NOMO-1 (cell line): ENCODE measurements at regions not wholly inside any gene's neighbourhood (a gene's known extent, or its start where the extent isn't known, plus 50 kb on each side); places are given as distances from the start of the nearest gene placed in this dataset.

Experiments
- DNase-seq, 2 experiments: peaks; one replicate each; lab custom pipeline; 2025; ENCODE audit not compliant: unreplicated experiment in 2 of 2; lab: John Stamatoyannopoulos, UW

DNA sequence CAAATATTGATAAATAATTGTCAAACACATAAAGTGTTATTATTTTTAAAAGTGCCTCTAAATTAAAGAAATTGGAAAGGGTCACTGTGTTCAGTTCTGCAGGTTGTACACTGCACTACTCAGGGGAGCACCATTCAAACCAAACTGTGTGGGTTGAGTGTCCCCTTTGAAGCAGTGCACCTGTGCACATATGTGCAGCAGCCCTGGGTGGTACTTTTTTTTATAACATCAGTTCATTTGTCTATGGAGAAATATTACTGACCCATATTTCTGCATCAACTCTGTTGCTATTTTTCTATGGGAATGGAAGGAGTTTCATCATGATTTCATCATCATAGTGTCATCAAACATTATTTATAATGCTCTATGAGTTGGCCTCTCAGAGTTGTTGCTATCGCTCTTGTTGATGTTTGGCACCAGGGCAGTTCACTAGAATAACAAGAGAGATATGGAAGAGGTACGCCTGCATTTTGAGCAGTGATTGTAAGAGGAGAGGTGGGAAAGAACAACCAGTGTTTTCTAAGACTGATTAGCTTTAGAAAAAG lies 457.6 kb downstream of the TFAP2A start:
- DNase-seq = no peak

DNA sequence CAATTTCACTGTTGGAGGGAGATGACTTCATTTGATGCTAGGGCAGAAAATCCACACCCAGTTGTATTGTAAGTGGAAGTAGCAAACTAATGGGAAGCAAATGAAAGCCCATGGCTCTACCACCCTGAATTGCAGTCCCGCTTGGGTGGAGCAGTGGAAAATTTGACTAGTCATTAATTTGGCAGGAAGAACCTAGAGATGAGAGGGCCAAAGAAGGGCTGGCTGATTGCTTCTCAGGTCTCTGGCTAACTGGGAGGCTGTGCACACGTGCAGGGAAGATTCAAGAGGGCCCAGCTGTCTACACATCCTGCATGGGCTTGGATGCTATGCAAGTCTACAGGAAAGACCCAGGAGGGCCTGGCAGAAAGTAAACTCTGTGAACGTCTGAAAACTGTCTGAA lies 466.2 kb downstream of the TFAP2A start:
- DNase-seq = no peak

DNA sequence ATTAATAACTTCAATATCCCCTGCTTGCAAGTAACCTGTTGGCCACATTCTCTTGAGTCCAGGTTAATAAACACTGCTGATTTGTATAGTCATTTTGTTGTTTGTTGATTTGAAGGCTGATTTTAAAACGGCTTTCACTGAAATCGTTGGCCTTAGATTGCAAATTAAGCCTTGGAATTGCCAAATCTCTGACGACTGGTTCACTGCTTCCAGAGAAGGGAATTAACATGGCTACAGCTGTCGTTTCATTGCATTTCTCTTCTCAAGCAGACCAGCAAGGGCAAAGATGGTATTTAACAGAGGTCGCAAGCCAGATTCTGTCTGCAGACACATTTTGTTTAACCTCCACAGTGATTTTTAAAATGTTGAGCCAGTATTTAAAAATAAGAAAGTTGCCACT lies 470.9 kb downstream of the TFAP2A start:
- DNase-seq = no peak

DNA sequence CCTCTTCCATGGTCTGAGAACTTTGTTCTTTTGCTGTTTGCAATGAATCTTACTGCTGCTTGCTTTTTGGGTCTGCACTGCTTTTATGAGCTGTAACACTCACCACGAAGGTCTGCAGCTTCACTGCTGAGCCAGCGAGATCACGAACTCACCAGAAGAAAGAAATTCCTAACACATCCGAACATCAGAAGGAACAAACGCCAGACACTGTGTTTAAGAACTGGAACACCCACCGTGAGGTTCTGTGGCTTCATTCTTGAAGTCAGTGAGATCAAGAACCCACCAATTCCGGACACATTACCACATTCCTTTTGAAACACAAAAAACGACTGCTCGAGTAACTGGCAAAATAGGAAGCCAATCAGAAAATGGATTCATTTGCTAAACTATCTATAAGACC lies 471.8 kb downstream of the TFAP2A start:
- DNase-seq = no peak

DNA sequence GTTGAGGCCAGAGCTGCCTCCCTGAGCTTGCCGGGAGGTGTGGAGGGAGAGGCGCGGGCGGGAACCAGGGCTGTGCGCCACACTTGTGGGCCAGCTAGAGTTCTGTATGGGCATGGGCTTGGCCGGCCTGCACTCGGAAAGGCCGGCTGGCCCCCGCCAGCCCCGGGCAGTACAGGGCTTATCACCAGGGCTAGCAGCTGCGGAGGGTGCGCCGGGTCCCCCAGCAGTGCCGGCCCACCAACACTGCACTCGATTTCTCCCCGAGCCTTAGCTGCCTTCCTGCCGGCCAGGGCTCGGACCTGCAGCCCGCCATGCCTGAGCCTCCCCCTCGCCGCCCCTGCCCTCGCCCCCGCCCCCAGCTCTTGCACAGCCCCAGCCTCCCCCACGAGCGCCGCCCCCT lies 472.7 kb downstream of the TFAP2A start:
- no peak for DNase-seq

DNA sequence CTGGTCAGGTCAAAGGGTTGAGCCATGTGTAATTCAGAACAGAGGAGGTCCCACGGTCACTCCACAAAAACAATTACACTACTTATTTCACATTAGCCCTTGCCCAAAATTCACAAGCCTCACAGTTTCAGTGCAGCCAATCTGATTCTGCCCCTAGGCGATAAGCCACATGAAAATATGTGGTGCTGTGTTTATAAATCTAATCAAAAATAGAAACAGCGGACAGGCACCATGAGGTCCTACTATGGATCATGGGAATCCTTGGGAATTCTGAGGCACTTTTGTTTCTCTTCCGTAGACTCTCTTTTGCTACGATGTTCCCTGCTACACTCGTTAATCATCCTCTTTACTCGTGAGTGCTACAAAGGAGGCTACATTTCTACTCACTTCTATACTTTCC lies 476.1 kb downstream of the TFAP2A start:
- DNase-seq = no peak

DNA sequence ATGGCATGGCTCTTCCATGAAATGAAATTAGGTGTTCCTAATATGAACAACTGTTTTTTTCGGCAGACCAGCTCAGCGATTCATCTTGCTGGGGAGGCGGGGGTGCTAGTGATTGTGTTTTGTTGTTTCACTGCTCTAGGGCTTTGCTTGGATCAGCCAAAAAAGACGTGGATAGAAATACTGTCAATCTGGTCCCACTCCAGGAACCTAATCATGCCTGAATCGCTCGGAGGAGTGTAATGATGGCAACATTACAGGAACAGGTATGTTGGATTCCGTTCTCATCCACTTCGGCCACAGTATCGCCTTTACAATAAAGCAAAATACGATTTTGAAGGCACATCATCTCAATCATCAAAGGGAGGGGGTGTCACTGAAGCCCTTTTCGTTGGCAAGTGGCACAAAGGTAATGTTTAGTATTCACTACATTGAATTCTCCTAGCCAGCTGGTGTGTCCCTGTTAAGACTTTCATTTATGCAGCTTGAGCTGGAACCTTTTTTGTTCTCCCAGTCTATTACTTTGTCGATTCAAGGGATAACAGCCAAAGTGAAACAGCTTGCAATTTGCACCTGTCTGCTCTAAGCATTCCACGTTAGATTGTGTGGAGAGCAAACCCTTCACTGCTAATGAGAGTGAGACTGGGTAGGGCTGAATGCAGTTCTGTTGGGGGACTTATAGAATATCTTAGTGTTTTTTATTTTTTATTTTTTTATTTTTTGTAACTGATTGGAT lies 477.7 kb downstream of the TFAP2A start:
- DNase-seq = no peak

DNA sequence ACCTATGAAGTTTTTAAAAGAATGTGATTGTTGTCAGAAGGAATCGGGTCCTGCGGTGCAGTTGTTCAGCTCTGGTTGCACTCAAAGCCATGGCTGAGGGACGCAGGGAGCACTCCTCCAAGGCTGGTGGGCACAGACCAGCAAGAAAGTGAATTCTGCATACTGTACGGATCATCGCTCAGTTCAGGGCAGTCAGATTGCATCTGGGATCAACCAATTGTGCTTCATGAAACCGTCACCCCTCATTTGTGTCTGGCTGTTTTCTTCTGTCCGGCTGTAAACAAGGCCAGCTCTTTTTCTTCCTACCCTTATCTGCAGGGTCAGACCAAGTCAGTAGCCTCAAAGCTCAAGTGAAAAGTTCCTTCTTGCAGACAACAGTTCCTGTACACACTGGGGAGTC lies 478.3 kb downstream of the TFAP2A start:
- DNase-seq = no peak

DNA sequence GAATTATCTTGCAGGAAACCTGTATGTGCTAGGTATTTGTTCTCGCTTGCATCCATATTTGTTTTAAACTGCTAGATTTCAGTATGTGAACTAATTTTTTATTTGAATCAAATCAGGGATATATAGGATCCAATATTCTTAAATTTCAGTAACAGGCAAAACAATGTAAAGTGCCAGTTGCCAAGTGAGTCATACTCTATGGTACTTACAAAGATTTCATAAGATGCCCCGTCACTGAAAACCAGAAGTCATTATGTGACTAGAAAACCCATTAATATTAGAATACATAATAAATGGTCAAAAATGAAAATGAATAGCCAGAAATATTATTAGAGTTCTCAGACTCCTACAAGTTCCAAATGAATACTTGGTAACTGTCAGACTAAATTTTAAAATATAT lies 481.2 kb downstream of the TFAP2A start:
- DNase-seq = no peak

DNA sequence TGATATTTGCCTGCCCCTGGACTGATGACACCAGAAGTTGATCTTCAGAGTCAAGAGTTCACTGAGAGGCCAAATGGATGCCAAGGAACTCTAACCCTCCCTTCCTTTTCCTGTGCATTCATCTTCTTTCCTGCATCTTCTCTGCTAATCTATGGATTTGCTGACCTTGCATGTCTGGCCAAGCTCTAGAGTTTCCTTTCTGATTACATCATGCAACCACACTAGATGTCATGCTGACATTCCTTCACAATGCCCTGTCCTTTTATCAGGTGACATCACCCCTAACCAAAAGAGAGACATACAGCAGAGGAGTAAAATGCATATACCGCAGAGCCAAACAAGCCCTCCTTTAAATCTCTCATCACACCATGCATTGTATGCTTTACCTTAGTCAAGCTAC lies 487.6 kb downstream of the TFAP2A start:
- DNase-seq = no peak

DNA sequence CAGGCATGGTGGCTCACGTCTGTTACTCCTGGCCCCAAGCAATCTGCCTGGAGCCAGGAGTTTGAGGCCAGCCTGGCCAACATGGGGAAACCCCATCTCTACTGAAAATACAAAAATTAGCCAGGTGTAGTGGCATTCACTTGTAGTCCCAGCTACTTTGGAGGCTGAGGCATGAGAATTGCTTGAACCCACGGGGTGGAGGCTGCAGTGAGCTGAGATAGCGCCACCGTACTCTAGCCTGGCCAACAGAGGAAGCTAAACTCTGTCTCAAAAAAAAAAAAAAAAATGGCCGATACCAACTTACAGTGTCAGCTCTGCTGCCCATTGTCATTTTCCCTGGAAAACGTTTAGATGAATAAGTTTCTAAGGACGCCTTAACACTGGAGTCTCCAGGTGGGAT lies 489.9 kb downstream of the TFAP2A start:
- DNase-seq = no peak

DNA sequence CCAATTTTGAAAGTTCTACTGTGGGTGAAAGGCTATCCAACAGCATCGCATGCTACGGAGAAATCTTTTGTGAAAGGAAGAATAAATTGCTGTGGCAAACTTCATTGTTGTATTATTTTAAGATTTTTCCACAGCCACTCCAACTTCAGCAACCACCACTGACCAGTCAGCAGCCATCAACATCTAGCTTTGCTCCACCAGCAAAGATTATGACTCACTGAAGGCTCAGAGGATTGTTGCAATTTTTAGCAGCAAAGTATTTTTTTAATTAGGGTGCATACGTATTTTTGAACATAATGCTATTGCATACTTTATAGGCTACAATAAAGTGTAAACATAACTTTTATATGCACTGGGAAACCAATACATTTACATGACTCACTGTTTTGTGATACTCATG lies 493.5 kb downstream of the TFAP2A start:
- no peak for DNase-seq

DNA sequence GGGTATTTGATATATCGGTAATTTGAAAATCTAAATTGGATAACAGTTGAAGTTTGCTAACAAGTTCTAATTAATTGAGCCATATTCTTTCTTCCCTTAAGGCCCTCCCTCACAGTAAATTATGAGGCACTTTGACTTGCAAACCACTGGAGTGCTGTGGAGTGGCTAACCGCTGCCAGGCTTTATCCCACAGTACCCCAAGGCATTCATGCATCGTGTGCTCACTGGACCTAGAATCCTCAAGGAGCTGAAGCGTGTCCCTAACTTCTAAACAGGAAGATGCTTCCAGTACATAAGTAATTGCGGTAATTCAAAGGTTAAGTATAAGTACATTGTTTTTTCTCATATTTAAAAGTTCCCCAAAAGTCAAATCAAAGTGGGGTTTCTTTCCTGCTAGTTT lies 499.9 kb downstream of the TFAP2A start:
- DNase-seq = no peak

DNA sequence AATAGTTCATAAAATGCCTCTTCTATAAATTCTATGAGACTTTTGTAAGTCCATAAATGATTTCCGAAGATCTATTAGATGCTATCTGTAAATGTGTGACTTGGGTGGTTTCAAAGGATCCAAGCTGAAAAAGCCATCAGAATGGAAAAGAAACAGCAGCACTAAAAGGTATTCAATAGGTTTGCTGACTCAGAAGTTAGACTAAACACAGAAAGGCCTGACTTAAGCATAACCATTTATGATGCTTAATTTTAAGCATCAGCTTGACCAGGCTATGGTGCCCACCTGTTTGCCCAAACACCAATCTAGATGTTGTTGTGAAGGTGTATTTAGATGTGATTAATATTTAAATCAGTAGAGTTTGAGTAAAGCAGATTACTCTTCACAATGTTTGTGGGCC lies 513.5 kb downstream of the TFAP2A start:
- DNase-seq = no peak

DNA sequence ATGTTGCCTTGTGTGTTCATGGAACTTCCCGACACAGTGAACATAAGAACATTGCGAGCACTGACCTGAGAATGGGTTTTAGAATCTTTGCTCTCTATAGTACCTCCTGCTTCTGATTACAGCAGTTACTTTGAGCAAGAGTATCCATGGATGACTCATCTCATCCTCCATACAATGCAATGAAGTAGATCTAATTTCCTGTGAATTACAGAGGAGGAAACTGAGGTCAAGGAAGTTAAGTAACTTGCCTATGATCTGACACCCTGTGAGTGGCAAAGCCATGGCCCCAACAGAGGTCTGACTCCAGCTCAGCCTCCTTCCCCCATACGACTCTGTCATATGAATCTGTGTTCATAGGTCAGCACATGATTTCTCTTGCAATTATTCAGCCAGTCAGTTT lies 518.1 kb downstream of the TFAP2A start:
- DNase-seq = no peak

DNA sequence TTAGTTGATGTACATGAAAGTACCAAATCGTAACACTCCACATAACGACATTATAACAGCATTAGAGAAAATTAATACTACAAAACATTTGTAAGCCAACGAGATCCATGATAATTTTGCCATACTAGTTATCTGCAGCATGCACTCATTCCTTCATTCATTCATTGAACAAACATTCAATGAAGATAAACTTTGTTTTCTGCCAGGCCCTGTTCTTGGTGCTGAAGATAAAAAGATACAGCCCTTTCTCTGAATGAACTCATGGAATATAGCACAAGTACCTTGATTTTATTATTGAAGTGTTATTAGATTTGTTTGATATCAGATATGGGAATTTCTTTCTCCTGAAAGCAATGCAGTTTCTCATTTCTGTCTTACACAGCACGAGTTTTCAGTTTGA lies 524.0 kb downstream of the TFAP2A start:
- DNase-seq = no peak

DNA sequence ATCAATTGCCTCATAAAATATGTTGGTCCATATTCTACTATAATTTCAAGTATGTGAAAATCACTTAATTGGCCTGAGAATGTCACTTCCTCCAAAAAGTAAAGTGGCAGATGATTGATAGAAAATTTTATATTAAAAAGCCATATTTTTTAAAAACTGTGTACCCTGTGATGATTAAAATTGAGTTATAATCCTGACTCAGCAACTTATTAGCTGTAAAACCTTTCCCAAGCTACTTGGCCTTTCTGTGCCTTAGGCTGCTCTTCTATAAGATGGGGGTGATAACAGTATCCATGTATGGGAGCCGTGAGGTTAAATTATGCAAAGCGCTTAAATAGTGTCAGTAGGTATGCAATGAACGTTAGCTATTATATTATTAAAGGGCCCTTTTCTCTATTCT lies 524.4 kb downstream of the TFAP2A start:
- DNase-seq = no peak

DNA sequence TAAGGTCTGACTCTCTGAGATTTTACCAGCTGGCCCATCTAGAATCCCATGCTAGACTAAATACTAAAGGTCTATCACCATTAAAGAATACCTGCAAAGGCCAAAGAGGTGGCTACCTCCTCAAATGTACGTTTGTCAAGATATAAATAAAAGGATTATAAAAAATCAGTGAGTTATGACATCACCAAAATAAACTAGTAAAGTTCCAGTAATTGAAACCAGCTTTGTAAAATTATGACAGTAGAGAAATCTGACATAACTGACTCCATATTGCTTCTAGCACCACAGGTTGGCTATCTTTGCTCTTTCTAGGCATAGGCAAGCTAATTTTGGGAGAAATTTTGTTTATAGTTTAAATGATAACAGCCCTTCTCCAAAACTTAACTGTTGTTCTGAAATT lies 536.3 kb downstream of the TFAP2A start:
- DNase-seq = no peak

DNA sequence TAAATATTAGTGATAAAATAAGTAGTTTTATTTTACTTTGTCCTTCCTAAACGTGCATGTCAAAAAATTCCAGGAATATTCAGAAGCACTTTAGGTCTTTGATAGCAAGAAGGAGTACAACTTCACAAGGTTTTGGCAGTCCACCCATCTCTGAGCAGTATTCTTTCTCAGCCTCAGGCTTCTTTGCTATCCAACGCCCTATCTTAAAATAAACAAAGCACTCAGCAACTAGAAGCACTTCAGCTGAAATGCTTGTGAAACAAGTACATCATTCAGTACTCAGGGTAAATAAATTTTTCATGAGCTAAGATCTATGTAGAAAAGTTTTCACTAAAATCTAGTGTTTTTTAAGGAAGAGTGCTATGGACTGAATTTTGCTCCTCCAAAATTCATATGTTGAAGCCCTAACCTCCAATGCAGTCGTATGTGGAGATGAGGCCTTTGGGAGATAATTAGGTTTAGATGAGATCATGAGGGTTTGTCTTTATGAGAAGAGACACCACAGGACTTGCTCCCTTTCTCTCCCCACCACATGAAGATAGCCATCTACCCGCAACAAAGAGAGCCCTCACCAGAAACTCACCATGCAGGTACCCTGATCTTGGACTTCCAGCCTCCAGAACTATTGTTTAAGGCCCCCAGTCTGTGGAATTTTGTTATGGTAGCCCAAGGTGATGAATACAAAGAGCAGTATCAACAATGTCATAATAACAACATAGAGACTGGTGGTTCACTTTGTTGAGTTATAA lies 539.1 kb downstream of the TFAP2A start:
- no peak for DNase-seq

DNA sequence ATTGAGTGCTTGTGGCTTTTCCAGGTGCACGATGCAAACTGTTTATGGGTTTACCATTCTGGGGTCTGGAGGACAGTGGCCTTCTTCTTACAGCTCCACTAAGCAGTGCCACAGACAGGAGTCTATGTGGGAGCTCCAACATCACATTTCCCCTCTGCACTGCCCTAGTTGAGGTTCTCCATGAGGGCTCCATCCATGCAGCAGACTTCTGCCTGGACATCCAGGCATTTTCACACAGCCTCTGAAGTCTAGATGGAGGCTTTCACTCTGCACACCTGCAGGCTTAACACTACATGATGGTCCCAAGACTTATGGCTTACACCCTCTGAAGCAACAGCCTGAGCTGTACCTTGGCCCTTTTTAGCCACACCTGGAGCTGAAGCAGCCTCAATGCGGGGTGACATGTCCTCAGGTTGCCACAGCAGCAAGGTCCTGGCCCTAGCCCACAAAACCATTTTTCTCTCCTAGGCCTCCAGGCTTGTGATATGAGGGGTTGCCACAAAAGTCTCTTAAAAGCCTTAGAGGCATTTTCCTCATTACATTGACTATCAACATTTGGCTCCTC lies 552.2 kb downstream of the TFAP2A start:
- DNase-seq = no peak

DNA sequence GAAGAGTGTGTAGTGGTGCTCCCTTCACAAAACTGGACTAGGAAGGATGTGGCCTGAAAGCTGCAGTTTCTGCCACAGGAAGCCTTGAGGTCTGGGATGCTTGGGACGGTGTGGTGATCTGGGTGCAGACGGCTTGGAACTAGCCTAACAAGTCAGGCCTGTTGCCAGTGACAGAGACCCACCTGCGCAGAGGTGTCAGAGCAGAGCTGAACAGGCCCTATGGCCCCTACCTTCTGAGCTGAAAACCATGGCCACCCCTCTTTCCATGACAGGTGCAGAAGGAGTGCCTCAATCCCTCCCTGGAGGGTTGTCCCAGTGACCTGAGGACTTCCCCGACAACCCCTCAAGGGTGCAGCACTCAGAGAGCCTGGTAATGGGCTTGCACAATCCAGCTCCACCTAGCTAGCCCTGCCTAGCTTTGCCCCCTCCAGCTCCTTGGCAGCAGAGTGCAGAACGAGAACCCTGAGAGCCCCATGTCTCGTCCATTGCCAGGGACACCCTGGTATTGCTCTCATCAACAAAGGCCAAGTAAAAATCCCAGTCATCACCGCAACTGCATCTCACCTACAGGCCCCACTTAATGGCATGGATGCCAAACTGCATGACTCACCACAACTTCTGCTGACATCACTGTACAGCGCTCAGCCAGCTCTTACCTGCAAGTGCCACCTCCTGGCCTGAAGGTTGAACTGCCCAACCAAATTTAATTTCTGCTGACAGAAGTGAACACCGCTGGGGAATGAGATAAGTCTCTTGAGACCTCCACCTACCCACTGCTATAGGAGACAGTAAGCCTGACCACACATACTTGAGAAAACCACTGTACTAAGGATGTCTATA lies 563.1 kb downstream of the TFAP2A start:
- DNase-seq = no peak
